ENCODE measurements at regions not wholly inside any gene's neighbourhood (a gene's known extent, or its start where the extent isn't known, plus 50 kb on each side); places are given as distances from the start of the nearest gene placed in this dataset.

DNA sequence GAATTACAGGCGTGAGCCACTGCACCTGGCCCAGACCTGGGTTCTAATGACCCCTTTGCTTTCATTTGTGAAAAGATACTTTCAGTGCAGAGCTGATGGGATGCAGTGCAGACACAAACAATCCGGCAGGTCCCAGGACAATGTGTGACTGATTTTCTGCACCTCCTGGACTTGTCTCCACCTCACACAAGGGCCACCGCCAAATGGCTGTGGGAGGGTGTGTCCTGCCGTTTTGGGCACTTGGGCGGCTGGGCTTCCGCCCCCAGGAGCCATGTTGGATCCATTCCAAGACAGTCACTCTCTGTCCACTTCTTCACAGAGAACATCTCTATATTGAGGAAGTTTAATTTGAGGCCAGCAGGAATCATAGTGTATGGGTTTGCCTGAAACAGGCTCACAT, 112.3 kb upstream of the ZNF507 start:
- TF ChIP-seq, protein P1, sequence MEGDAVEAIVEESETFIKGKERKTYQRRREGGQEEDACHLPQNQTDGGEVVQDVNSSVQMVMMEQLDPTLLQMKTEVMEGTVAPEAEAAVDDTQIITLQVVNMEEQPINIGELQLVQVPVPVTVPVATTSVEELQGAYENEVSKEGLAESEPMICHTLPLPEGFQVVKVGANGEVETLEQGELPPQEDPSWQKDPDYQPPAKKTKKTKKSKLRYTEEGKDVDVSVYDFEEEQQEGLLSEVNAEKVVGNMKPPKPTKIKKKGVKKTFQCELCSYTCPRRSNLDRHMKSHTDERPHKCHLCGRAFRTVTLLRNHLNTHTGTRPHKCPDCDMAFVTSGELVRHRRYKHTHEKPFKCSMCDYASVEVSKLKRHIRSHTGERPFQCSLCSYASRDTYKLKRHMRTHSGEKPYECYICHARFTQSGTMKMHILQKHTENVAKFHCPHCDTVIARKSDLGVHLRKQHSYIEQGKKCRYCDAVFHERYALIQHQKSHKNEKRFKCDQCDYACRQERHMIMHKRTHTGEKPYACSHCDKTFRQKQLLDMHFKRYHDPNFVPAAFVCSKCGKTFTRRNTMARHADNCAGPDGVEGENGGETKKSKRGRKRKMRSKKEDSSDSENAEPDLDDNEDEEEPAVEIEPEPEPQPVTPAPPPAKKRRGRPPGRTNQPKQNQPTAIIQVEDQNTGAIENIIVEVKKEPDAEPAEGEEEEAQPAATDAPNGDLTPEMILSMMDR (IDR thresholded peaks at IDR 0.05; ENCODE audit: insufficient read depth, low read depth, low read length, missing control alignments) = no peak
- H3K4me3 ChIP-seq (ENCODE audit: low read length) = no peak overlapping the region
- no peak for DNase-seq (ENCODE audit: low read depth)

DNA sequence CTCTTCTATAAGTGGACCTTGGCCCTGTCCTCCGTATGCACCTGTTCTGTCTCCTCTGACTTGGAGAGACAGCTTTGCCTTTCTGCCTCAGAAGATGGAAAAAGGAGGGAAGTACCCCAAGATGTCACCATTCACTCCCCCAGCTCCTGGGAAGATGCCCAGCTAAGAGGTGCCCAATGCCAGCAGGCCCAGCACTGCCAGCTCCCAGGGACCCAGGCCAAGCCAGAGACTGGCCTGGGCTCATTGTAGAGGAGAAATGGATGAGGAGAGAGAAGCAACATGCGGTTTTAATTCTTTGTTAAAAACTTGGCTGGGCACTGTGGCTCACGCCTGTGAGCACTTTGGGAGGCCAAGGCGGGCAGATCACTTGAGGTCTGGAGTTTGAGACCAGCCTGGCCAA, 111.5 kb upstream of the ZNF507 start:
- TF ChIP-seq, protein P1 (IDR thresholded peaks at IDR 0.05; ENCODE audit: insufficient read depth, low read depth, low read length, missing control alignments) = no peak
- DNase-seq (ENCODE audit: low read depth) = no peak
- H3K4me3 ChIP-seq (ENCODE audit: low read length) = no peak overlapping the region

DNA sequence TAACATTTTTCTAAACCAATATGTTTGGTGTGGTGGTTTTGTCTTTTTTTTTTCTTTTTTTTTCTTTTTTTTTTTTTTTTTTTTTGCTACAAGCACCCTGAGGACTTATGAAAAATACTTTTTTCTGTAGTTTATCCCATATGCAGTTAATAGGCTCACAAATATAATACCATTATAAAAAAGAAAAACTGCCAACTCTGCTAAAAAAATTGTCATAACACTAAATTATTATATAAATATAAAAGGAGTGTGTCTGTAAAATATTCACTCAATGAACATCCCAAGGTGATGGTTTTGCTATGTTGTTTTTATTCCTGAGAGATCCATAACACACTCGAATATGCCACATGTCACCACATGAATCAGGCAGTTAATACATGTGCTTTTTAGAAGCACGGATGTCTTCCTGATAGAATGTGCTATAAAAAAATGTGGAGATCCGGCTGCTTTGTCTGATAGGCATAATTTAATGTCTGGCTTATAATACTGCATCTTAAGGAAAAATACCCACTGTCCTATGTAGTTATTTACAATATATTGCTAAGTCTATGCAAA, 110.7 kb upstream of the ZNF507 start:
- no peak for DNase-seq (ENCODE audit: low read depth)
- no peak overlapping the region for H3K4me3 ChIP-seq (ENCODE audit: low read length)
- TF ChIP-seq, protein P1 (IDR thresholded peaks at IDR 0.05; ENCODE audit: insufficient read depth, low read depth, low read length, missing control alignments) = no peak

DNA sequence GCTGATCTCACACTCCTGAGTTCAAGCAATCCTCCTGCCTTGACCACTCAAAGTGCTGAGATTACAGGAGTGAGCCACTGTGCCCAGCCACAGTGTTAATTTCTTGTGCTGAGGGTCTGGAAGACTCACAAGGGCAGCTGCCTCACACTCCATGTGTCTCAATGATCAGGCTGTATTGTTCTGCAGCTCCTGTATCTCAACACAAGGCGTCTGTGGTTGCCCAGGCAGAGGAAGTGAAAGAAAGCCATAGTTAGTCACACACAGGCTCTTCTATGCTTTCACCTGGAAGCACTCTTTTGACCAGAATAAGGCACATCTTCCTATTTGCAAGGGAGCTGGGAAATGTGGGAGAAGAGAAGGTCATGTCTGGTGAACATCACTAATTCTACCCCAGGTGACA, 107.3 kb upstream of the ZNF507 start:
- no peak for DNase-seq (ENCODE audit: low read depth)
- no peak overlapping the region for H3K4me3 ChIP-seq (ENCODE audit: low read length)
- TF ChIP-seq, protein P1 (IDR thresholded peaks at IDR 0.05; ENCODE audit: insufficient read depth, low read depth, low read length, missing control alignments) = no peak

DNA sequence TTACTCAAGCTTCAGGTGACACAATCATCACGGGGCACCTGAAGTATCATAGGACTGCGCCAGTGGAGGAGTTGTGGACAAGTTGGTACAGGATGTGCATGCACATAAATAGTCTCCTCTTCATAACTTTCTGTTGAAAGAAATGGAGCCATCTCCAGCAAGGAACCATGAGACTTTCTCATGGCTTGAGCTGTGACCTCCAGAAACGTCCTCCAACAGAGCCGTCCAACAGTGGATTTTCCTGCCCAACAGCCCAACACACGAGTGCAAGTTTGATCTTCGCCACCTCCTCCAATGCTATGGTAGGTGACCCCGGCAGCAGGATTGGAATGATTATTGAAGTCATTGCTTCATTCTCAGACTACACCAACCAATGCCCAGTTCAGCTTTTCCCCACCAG, 105.1 kb upstream of the ZNF507 start:
- no peak for DNase-seq (ENCODE audit: low read depth)
- H3K4me3 ChIP-seq (ENCODE audit: low read length) = no peak overlapping the region
- TF ChIP-seq, protein P1 (IDR thresholded peaks at IDR 0.05; ENCODE audit: insufficient read depth, low read depth, low read length, missing control alignments) = no peak

DNA sequence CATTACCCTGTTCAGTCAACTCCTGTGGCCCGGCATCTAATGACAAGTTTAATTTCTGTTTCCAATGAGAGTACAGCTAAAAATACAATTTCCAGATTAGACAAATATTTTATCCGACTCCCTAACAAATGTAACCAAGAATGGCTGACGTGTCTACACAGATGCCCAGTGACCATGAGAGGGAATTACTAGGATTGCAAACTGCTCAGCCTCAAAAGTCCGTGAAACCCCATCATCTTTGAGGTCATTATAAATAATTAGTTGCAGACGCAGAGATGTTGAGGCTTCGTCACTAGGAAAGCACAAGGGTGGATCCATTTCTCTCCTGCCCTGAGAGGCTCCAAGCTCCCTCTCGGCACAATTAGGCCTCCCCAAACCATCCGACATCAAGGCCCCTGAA, 104.1 kb upstream of the ZNF507 start:
- no peak for DNase-seq (ENCODE audit: low read depth)
- no peak overlapping the region for H3K4me3 ChIP-seq (ENCODE audit: low read length)
- TF ChIP-seq, protein P1 (IDR thresholded peaks at IDR 0.05; ENCODE audit: insufficient read depth, low read depth, low read length, missing control alignments) = no peak

DNA sequence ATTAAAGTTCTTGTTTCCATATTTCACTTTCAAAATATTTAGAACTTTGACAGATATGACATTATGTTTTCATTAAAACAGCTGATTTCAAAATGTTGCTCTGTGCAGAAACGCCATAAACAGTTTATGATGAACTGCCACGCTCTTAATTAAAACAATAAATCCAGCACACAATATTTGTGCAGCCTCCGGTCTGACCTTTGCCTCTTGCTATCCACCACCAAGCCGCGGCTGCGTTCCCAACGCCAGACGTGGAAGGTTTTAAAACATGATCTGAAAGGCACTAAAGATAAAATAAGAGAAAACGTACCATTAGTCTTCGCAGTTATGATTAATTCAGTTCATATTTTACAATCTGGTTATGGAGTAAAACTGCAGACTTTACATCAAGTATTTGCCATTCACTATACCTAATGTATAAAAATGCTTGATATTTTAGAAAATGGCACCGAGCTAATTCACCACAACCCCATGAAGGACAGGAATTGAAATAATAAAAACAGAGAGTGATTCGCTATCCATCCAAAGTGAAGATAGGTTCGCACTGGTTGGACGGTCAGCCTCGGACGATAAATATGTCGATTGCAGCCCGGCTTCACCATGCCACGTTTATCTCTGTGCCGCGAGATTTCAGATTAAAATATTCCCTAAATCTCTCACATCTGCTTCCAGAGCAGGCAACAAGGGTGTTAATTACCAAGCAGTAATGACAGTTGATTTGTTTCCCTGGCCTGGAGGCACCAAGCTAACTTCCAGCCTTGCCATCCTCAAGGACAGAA, 103.3 kb upstream of the ZNF507 start:
- no peak overlapping the region for H3K4me3 ChIP-seq (ENCODE audit: low read length)
- no peak for DNase-seq (ENCODE audit: low read depth)
- TF ChIP-seq, protein P1 (IDR thresholded peaks at IDR 0.05; ENCODE audit: insufficient read depth, low read depth, low read length, missing control alignments) = no peak

All from epithelial cell of esophagus (primary cell).